ENCODE measurements at regions not wholly inside any gene's neighbourhood (a gene's known extent, or its start where the extent isn't known, plus 50 kb on each side); places are given as distances from the start of the nearest gene placed in this dataset.
"Not testable (repeated sequence)": the region's sequence is repeated elsewhere in the genome, so short reads cannot be mapped to it uniquely, and the experiment has no call there.

DNA sequence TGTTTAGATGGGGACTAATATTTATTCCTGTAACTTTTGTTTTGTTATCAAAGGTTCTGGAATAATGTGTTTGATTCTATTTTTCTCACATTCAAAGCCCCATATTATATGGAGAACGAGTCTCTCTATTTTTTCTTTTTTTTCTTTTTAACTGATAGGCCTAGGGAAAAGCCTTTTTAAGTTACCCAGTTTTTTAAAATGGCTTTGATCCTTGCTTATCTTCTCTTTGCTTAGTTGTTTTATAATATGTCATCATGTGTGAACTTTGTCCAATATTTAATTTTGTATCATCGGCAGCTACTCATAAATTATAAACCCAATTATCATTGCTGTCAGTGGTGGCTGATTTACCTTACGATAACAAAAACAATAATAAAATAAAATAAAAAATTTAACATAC lies 610.3 kb upstream of the BCHE start:
- no peak for DNase-seq (ENCODE audit: low read depth, low spot score)

DNA sequence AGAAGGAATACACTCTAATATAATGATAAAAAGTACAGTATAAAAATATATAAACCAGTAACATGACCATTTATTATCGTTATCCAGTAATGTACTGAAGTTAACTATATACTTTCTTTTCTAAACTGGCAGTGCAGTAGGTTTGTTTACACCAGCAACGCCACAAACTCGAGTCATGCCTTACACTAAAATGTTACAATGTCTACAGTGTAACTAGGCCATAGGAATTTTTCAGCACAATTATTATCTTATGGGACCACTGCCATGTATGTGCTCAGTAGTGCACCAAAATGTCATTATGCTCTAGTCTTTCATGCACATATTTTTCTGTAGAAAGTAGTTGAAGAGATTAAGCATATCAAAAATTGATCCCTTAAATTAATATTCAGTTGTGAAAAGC lies 609.8 kb upstream of the BCHE start:
- DNase-seq (ENCODE audit: low read depth, low spot score): no peak

DNA sequence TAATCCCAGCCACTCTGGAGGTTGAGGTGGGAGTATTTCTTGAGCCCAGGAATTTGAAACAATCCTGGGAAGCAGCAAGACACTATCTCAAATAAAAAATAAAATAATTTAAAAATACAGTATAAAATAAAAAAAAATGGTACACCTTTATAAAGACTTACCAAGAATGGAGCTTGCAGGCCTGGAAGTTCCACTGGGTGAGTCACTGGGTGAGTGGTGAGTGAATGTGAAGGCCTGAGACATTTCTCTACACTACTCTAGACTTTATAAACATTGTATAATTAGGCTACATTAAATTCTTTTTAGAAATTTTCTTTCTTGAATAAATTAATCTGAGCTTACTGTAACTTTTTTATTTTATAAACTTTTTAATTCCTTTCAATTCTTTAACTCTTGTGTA lies 609.1 kb upstream of the BCHE start:
- no peak for DNase-seq (ENCODE audit: low read depth, low spot score)

DNA sequence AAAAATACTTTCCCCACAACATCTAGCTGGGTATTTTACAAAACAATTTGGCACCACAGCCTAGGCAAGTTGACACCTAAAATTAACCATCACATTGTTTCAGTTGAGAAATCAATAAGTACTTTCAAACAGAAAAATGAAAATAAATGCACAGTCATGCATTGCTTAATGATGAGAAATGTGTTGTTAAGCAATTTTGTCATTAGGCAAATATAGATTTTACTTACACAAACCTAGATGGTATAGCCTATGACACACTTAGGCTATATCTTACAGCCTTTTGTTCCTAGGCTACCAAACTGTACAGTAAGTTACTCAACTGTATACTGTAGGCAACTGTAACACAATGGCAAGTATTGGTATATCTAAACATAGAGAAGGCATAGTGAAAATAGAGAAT lies 608.6 kb upstream of the BCHE start:
- no peak for DNase-seq (ENCODE audit: low read depth, low spot score)

DNA sequence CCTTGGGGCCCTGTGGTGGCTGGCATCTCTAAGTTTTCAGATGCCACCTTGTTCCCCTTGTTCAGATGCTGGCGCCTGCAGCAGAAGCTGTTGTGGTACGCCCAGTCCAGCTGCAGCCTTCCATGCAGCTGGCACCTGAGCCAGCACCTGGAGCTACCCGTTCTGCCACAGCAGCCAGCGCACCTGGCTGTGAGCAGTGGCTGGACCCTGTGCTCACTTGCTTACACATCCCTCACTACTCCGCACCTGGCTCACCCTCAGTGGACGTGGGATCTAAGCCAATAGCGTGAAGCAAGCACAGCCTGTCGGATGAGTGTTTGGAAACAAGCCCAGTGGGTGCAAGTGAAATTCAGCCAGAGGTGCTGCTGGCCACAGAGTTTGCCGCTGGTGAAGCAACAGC lies 607.5 kb upstream of the BCHE start:
- DNase-seq (ENCODE audit: low read depth, low spot score): no peak

DNA sequence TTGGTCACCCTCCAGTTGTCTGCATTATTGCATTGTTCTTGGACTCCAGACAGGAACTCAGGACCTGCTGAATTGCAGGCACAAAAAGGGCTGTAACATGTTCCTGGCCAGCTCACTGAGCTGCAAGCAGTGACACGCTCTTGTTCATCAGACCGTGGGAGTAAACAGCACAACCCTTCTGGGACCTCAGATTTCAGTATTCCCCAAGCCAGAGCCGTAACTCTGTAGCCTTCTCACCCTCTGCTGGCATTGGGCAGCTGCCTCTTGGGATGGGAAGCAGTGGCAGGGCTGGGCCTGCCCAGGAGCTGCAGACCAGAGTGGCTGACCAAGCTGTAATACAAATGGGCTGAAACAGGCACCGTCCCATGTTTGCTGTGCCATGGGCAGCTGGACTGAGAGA lies 607.1 kb upstream of the BCHE start:
- no peak for DNase-seq (ENCODE audit: low read depth, low spot score)

DNA sequence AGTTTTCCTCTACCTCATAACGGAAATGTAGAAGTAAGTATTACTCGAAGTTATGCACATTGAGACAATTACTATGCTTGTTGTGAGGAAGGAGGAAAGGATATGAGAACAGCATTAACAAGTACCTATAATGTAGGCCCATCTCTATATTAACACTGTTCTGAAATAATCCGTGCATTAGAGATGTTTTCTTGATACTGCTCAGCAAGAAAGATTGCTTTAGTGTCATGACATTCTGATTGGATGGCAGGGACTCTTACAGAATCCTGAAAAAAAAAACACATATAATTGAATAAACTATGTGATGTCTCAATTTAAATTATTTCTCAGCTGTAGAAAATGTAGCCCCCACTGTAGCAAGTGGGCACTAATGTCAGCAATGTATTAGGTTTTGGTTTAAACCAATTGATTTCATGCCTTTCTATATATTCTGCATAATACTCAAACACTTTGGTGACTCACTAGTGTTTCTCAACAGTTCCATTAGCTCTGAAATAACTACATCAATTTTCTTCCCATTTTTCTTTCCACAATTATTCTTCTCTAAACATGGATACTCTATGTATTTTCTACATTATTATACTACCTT lies 598.3 kb upstream of the BCHE start:
- DNase-seq (ENCODE audit: low read depth, low spot score): no peak

DNA sequence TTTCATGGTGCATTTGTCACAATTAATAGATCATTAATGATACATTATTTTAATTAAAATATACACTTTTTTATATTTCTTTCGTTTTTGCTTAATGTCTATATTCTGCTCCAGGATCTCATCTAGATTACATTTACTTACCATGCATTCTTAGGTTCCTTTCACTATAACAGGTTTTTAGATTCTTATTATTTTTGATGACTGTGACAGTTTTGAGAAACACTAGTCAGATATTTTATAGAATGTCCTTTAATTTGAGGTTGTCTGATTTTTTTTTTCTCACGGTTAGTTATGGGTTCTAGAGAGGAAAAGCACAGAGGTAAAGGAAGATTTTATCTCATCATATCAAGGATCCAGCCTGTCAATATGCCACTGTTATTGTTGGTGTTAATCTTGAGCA lies 595.8 kb upstream of the BCHE start:
- DNase-seq (ENCODE audit: low read depth, low spot score): no peak

DNA sequence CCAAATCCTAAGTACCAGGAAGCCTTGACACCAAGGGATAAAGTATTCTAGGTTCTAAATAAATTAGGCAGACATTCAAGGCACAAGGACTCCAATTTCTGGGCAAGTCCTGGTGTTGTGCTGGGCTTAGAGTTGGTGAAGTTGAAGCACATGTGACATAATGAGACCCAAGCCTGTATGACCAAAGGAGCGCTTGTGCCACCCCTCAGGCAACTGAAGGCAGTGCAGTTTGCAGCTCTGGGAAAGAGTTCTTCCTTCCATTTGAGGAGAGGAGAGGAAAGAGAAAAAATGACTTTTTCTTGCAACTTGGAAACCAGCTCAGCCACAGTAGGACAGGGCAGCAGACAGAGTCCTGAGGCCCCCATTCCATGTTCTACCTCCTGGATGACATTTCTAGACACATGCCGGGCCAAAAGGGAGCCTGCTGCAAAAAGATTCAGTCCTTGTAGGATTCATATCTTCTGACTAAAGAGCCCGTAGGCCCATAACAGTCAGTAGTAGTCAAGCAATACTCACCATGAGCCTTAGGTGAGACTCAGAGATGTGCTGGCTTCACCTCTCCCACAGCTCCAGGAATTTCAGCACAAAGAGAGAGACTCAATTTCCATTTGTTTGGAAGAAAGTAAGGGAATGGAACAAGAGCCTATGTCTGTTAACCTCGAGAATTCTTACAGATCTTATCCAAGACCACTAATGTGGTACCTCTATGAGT lies 588.8 kb upstream of the BCHE start:
- peak; percentile 3 for DNase-seq (ENCODE audit: low read depth, low spot score)

DNA sequence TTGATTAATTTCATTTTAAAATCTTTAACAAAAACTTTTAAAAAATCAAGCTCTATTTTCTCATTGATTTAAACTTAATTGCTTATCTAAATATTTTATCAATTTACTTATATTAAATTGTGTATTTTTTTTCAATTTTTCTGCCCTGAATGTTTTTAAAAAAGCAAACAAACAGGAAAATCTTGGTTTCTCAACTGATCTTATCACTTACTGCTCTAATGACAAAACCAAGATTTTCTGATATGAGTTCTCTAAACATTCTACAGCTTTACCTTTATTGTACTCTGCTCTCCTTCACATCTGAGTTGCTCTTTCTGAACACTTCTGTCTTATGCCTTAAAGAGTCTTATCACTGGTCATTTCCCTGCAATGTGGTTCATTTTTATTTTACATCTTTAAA lies 587.8 kb upstream of the BCHE start:
- no peak for DNase-seq (ENCODE audit: low read depth, low spot score)

DNA sequence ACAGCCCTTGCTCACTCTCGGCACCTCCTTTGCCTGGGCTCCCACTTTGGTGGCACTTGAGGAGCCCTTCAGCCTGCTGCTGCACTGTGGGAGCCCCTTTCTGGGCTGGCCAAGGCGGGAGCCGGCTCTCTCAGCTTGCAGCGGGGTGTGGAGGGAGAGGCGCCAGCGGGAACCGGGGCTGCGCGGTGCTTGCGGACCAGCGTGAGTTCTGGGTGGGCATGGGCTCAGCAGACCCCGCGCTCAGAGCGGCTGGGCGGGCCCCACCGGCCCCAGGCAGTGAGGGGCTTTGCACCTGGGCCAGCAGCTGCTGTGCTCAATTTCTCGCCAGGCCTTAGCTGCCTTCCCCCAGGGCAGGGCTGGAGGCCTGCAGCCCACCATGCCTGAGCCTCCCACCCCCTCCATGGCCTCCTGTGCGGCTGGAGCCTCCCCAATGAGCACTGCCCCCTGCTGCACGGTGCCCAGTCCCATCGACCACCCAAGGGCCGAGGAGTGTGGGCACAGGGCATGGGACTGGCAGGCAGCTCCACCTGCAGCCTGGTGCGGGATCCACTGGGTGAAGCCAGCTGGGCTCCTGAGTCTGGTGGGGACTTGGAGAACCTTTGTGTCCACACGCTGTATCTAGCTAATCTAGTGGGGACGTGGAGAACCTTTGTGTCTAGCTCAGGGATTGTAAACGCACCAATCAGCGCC lies 586.7 kb upstream of the BCHE start:
- DNase-seq (ENCODE audit: low read depth, low spot score): not testable (repeated sequence)

DNA sequence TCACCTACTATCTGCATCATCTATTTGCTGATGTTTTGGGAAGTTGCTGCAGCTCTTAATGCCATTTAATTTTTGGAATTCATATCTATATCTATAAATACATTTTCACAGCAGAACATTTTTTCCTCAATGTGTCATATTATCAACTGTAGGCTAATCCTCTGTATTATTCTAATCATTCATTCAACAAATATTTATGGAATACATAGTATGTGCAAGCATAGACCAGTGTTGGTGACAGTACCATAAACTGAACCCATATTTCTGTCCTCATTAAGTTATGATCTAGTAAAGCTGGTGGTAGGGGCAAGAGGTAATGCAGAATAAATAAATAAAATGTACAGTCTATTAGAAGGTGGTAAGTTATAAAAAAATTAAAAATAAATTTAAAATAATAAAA lies 585.3 kb upstream of the BCHE start:
- no peak for DNase-seq (ENCODE audit: low read depth, low spot score)

DNA sequence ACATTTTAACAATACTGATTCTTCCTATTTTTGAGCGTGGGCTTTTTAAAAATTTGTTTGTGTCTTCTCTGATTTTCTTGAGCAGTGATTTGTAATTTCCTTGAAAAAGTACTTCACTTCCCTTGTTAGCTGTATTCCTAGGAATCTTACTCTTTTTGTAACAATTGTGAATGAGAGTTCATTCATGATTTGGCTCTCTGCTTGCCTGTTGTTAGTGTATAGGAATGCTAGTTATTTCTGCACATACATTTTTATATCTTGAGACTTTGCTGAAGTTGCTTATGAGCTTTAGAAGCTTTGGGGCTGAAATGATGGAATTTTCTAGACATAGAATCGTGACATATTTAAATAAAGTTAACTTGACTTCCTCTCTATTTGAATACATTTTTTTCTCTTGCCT lies 582.8 kb upstream of the BCHE start:
- no peak for DNase-seq (ENCODE audit: low read depth, low spot score)

DNA sequence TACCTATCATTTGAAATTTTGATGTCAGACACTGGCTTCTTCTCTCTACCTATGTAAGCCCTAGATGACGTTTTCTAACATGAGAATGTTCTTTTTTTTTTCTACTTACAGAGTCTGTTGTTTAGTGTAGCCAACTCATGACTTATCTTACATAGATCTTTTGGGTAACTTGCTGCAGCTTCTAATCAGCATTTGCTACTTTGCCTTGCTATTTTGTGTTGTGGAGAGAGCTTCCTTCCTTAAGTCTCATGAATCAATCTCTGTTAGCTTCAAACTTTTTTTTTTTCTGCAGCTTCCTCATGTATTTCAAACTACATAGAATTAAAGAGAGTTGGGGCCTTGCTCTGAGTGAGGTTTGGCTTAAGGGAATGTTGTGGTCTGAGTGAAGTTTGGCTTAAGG lies 568.7 kb upstream of the BCHE start:
- no peak for DNase-seq (ENCODE audit: low read depth, low spot score)

DNA sequence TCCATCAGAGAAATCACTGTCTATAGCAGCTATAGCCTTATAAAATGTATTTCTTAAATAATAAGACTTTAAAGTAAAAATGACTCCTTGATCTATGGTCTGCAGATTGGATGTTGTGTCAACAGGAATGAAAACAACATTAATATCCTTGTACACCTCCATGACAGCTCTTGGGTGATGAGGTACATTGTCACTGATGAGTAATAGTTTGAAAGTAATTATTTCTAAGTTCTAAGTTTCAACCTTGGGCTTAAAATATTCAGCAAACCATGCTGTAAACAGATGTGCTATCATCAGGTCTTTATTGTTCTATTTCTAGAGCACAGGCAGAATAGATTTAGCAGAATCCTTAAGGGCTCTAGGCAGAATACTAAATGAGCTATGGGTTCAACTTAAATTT lies 568.2 kb upstream of the BCHE start:
- DNase-seq (ENCODE audit: low read depth, low spot score): no peak

DNA sequence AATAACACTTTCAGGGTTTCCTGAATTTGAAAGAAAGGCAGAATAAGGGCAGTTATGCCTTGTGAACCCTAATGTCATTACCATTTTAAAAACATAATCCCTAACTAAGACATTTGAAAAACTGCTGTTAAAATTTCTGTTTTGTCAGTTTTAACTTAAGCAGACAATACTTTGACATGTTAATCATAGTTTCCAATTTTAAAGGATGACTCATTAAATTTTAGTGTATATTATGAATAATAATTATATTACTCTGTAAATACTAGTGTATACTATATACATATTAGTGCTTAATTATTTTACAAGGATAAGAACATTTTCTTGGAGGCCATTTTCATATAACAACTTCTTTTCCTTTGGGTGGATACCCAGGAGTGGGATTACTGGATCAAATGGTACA lies 553.1 kb upstream of the BCHE start:
- DNase-seq (ENCODE audit: low read depth, low spot score): no peak

DNA sequence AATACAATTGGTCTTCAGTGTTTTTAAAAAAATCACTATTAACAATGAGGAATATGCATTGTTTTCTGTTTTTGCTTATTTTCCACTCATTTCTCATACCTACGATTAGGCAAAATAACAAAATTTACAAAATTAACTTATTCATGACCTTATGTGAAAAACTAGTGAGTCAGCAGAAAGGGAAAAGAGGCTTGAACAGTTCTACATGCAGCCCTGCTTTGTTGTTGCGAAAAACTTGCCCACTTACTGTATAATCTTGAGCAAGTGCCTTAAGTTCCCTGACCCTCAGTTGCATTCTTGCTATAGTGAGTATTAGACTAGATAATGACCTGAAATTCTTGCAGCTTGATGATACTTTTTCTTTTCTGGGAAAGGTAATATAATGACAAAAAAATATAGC lies 551.1 kb upstream of the BCHE start:
- no peak for DNase-seq (ENCODE audit: low read depth, low spot score)

DNA sequence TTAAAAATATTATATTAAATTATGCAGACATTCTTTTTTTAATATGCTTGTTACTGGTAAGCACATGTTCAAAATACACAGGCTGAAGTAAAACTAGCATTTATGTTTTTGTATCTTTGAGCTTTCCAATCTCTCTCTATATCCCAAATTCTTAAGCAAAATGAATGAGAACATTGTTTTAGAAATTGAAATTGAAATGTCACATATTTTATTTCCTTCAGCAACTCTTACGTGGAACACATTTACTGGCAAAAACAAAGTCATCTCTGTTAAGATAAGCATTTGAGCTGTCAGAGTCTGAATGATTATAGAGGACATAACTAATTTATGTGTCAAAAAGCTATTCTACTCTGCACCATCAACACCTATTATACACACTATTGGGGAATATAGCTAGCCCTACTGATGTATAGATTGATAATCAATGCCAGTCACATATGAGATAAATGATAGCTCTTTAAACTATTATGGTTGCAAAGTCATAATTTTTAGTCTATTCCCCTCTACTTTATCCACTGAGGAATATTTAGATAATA lies 535.4 kb upstream of the BCHE start:
- no peak for DNase-seq (ENCODE audit: low read depth, low spot score)

DNA sequence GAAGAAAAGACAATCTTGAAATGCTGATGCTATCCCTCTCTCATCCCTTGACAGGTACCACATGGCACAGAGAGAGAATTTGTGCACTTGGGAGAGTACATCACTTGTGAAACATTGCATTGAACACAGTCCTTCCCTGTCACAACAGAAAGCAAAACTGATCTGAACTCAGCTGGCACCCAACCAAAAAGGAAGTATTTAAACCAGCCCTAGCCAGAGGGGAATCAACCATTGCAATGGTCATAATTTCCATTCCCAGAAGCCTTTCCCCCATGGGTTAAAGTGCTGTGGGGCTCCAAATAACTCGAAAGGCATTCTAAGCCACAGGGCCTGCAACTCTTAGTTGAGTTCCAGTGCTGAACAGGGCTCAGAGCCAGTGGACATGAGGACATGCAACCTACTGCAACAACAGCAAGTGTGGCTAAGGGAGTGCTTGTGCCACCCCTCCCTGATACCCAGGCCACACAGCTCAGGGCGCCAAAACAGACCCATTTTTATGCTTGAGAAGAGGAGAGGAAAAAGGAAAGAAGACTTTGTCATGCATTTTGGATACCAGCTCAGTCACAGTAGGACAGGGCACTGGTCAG lies 530.8 kb upstream of the BCHE start:
- DNase-seq (ENCODE audit: low read depth, low spot score): no peak

DNA sequence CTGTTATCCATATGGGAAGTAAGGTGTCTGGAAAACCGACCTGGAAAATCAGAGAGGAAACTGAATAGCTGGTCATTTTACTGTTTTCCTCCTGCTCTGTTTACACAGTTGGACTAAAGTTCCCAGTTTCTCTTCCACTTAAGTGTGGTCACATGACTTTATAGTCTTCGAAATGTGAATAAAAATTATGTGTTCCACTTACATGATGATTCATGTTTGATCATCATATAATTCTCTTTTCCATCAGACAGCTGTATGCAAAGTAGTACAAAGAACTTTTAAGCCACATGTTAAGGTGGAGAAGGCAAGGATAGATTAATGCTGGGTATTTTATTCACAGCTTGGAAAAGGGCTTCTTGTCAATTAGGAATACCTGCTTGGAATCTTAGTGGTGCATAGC lies 525.5 kb upstream of the BCHE start:
- no peak for DNase-seq (ENCODE audit: low read depth, low spot score)

DNA sequence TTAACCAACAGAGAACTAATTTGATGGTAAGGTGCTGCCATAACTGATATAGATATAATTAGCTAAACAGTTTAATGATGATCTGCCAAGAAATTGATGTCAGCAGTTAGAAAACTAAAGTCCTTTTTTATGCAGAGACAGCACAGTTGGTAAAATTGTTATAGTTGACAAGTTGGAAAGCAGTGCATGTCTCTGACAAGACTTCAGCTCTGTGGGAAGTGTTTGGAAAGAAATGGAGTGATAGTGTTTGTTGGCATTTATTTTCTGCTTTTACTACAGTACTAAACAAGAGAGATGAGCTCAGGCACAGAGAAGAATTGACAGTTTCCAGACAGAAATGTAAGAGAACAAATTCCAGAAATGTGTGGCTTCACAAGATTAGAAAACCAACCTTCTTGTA lies 523.5 kb upstream of the BCHE start:
- no peak for DNase-seq (ENCODE audit: low read depth, low spot score)

DNA sequence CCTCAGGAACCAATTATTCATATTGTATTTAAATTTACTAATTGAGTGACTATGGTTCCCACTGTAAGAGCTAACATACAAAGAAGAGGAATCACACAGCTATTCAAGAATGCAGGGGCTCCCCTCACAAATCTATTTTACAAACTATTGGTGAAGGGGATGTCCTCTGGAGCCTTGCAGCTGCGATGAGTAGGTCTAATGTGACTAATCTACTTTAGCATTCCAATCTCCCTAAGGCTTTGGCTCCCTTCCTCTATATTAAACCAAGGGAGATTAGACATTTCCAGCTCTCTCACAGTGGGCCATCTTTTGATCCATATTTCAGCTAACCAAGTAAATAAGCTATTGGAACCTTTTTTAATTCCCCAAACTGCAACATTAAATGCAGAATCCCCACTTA lies 514.2 kb upstream of the BCHE start:
- DNase-seq (ENCODE audit: low read depth, low spot score): no peak

Data from iPS DF 19.7 (cell line).